Neuronal stem cell (in vitro differentiated cells): ENCODE measurements at regions not wholly inside any gene's neighbourhood (a gene's known extent, or its start where the extent isn't known, plus 50 kb on each side); places are given as distances from the start of the nearest gene placed in this dataset.

ENCODE experiments used
- DNase-seq: peaks from one replicate; pipeline ENCODE4 v3.0.0-alpha.2; 2013; ENCODE audit warnings: low spot score
- H2AFZ ChIP-seq: one replicate; pipeline ENCODE4 v1.6.1; 2013; ENCODE audit warnings: mild to moderate bottlenecking, low read length, inconsistent platforms
- H2AK5ac ChIP-seq: 2 replicates; pipeline ENCODE4 v1.6.1; 2013; ENCODE audit warnings: low read depth, mild to moderate bottlenecking, inconsistent platforms, low read length, moderate library complexity, mixed read lengths
- H2BK120ac ChIP-seq: 2 replicates; pipeline ENCODE4 v1.6.1; 2013; ENCODE audit warnings: low read depth, mild to moderate bottlenecking, inconsistent platforms, low read length, moderate library complexity, mixed read lengths
- H2BK12ac ChIP-seq: one replicate; pipeline ENCODE4 v1.6.1; 2013; ENCODE audit warnings: low read length, inconsistent platforms
- H2BK15ac ChIP-seq: 2 replicates; pipeline ENCODE4 v1.6.1; 2013; ENCODE audit warnings: mild to moderate bottlenecking, low read length, inconsistent platforms, mixed read lengths
- H2BK5ac ChIP-seq: one replicate; pipeline ENCODE4 v1.6.1; 2013; ENCODE audit warnings: inconsistent platforms, mild to moderate bottlenecking, low read length, moderate library complexity
- H3K14ac ChIP-seq: one replicate; pipeline ENCODE4 v1.6.1; 2013; ENCODE audit warnings: low read length, inconsistent platforms
- H3K18ac ChIP-seq: 2 replicates; pipeline ENCODE4 v1.6.1; 2013; ENCODE audit warnings: low read length, inconsistent platforms
- H3K23ac ChIP-seq: 2 replicates; pipeline ENCODE4 v1.6.1; 2013; ENCODE audit warnings: low read depth, mild to moderate bottlenecking, mixed read lengths, low read length, inconsistent platforms; ENCODE audit not compliant: poor library complexity
- H3K27ac ChIP-seq: replicated peaks from 3 replicates; pipeline ENCODE4 v1.5.1; 2013; ENCODE audit warnings: low read length, inconsistent platforms
- H3K27me3 ChIP-seq, 3 experiments: 2 replicates each; pipeline ENCODE4 v1.6.1; 2013; ENCODE audit warnings: low read length in 3 of 3, mild to moderate bottlenecking in 2 of 3, inconsistent platforms in 1 of 3, low read depth in 1 of 3, mixed read lengths in 1 of 3, moderate library complexity in 1 of 3; ENCODE audit not compliant: control insufficient read depth in 3 of 3, insufficient read depth in 3 of 3
- H3K36me3 ChIP-seq, 2 donors: replicated peaks in 1 of 2; 2 replicates each; pipeline ENCODE4 v1.6.1; 2013; ENCODE audit warnings: low read length in 2 of 2; ENCODE audit not compliant: control insufficient read depth in 2 of 2, insufficient read depth in 2 of 2
- H3K4ac ChIP-seq: 2 replicates; pipeline ENCODE4 v1.6.1; 2013; ENCODE audit warnings: inconsistent platforms, mild to moderate bottlenecking, low read length, moderate library complexity
- H3K4me1 ChIP-seq, 2 donors: 1 replicate in 1 of 2; 2 replicates in 1 of 2; pipeline ENCODE4 v1.6.1; 2013; ENCODE audit warnings: low read length in 2 of 2, low read depth in 1 of 2; ENCODE audit not compliant: control insufficient read depth in 2 of 2, insufficient read depth in 1 of 2
- H3K4me2 ChIP-seq: one replicate; pipeline ENCODE4 v1.6.1; 2013; ENCODE audit warnings: mild to moderate bottlenecking, low read length, inconsistent platforms; ENCODE audit not compliant: insufficient read depth, poor library complexity, severe bottlenecking
- H3K4me3 ChIP-seq, 2 donors: 2 replicates each; pipeline ENCODE4 v1.5.1; 2013; ENCODE audit warnings: low read length in 2 of 2, mild to moderate bottlenecking in 2 of 2, inconsistent platforms in 1 of 2, moderate library complexity in 1 of 2
- H3K79me1 ChIP-seq: one replicate; pipeline ENCODE4 v1.6.1; 2013; ENCODE audit warnings: low read depth, mild to moderate bottlenecking, inconsistent platforms, low read length, moderate library complexity
- H3K9ac ChIP-seq: one replicate; pipeline ENCODE4 v1.6.1; 2013; ENCODE audit warnings: mild to moderate bottlenecking, low read depth, low read length, inconsistent platforms; ENCODE audit not compliant: poor library complexity
- H3K9me3 ChIP-seq, 2 donors: replicated peaks in 1 of 2; 2 replicates each; pipeline versions ENCODE3 to v1.6.1; 2013; ENCODE audit warnings: low read length in 2 of 2, mild to moderate bottlenecking in 2 of 2, inconsistent platforms in 1 of 2, low read depth in 1 of 2, mixed read lengths in 1 of 2, moderate library complexity in 1 of 2; ENCODE audit not compliant: control insufficient read depth in 2 of 2, insufficient read depth in 1 of 2
- H4K8ac ChIP-seq: one replicate; pipeline ENCODE4 v1.6.1; 2013; ENCODE audit warnings: low read depth, mild to moderate bottlenecking, inconsistent platforms, low read length, moderate library complexity
- H4K91ac ChIP-seq: one replicate; pipeline ENCODE4 v1.6.1; 2013; ENCODE audit warnings: low read length, low read depth, mild to moderate bottlenecking, inconsistent platforms; ENCODE audit not compliant: poor library complexity
- WGBS, 2 donors: extraction: QIAGEN DNeasy Blood & Tissue Kit; methylation state at CpG; one replicate each; pipeline ENCODE4 v1.1.7; 2013; ENCODE audit warnings: missing lambda C conversion rate in 2 of 2, mixed read lengths in 1 of 2; ENCODE audit not compliant: insufficient read length in 2 of 2, insufficient replicate concordance in 1 of 2; ENCODE audit errors: extremely low coverage in 2 of 2; 5-methylcytosine and 5-hydroxymethylcytosine counted together

GRCh38 chr6:93825950-93826349 is 406.6 kb upstream of the EPHA7 start:
- Histone ChIP-seq H2BK5ac (no peak overlapping the region), H3K4ac (no peak overlapping the region), H3K27ac (no peak overlapping the region), H2AK5ac (no peak overlapping the region), H3K4me2 (no peak overlapping the region), H4K8ac (no peak overlapping the region), H3K9me3 (no peaks in the 10 kb centered on the region), H3K23ac (no peak overlapping the region), H2BK12ac (no peak overlapping the region), H3K4me3 (no peak overlapping the region), H3K9ac (no peak overlapping the region), H2BK15ac (no peak overlapping the region), H2BK120ac (no peak overlapping the region), H3K36me3 (no peaks in the 10 kb centered on the region), H2AFZ (no peak overlapping the region), H3K18ac (no peak overlapping the region), H3K14ac (no peak overlapping the region), H3K4me1 (peaks cover 0 to 2% of the 10 kb centered on the region in 2 donors), H3K79me1 (no peaks in the 10 kb centered on the region), H3K27me3 (no peaks in the 10 kb centered on the region), H4K91ac (no peak overlapping the region)
- no peak for DNase-seq

GRCh38 chr6:93823489-93823888 is 404.1 kb upstream of the EPHA7 start:
- no peak overlapping the region for H2AFZ ChIP-seq
- no peak overlapping the region for H2BK5ac ChIP-seq
- no peak overlapping the region for H3K4me2 ChIP-seq
- no peak overlapping the region for H4K8ac ChIP-seq
- no peak for DNase-seq
- H3K14ac ChIP-seq: no peak overlapping the region
- no peak overlapping the region for H3K4me3 ChIP-seq
- no peak overlapping the region for H3K4ac ChIP-seq
- H3K27me3 ChIP-seq: no peaks in the 10 kb centered on the region
- no peak overlapping the region for H2AK5ac ChIP-seq
- no peak overlapping the region for H3K23ac ChIP-seq
- no peak overlapping the region for H2BK120ac ChIP-seq
- H3K79me1 ChIP-seq: no peaks in the 10 kb centered on the region
- H3K27ac ChIP-seq: no peak overlapping the region
- WGBS, 2 donors: no CpG with 5 or more reads among the region's 4 CpGs
- no peaks in the 10 kb centered on the region for H3K36me3 ChIP-seq
- peaks cover 0 to 3% of the 10 kb centered on the region in 2 donors for H3K4me1 ChIP-seq
- H3K9ac ChIP-seq: no peak overlapping the region
- no peak overlapping the region for H2BK12ac ChIP-seq
- no peaks in the 10 kb centered on the region for H3K9me3 ChIP-seq
- no peak overlapping the region for H2BK15ac ChIP-seq
- no peak overlapping the region for H3K18ac ChIP-seq
- H4K91ac ChIP-seq: no peak overlapping the region

GRCh38 chr6:93822434-93823265 is 403.3 kb upstream of the EPHA7 start:
- Histone ChIP-seq H3K23ac (no peak overlapping the region), H2AK5ac (no peak overlapping the region), H3K9ac (no peak overlapping the region), H2BK15ac (no peak overlapping the region), H3K9me3 (no peaks in the 10 kb centered on the region), H3K79me1 (no peaks in the 10 kb centered on the region), H4K8ac (no peak overlapping the region), H2BK5ac (no peak overlapping the region), H2BK120ac (no peak overlapping the region), H2BK12ac (no peak overlapping the region), H2AFZ (no peak overlapping the region), H3K14ac (no peak overlapping the region), H3K36me3 (no peaks in the 10 kb centered on the region), H4K91ac (no peak overlapping the region), H3K27ac (no peak overlapping the region), H3K27me3 (no peaks in the 10 kb centered on the region), H3K18ac (no peak overlapping the region), H3K4ac (no peak overlapping the region), H3K4me3 (no peak overlapping the region), H3K4me2 (no peak overlapping the region), H3K4me1 (peaks cover 0 to 3% of the 10 kb centered on the region in 2 donors)
- no peak for DNase-seq
- WGBS, 2 donors: no CpG with 5 or more reads among the region's 4 CpGs

- Histone ChIP-seq H4K91ac (no peak overlapping the region), H4K8ac (no peak overlapping the region), H3K18ac (no peak overlapping the region), H2AFZ (no peak overlapping the region), H2BK5ac (no peak overlapping the region), H2BK120ac (no peak overlapping the region), H3K4ac (no peak overlapping the region), H3K27ac (no peak overlapping the region), H3K4me2 (no peak overlapping the region), H3K9ac (no peak overlapping the region), H2AK5ac (no peak overlapping the region), H3K4me3 (no peak overlapping the region), H3K23ac (no peak overlapping the region), H3K36me3 (no peaks in the 10 kb centered on the region), H3K79me1 (no peaks in the 10 kb centered on the region), H2BK15ac (no peak overlapping the region), H3K14ac (no peak overlapping the region), H3K4me1 (peaks cover 0 to 3% of the 10 kb centered on the region in 2 donors), H2BK12ac (no peak overlapping the region), H3K9me3 (no peaks in the 10 kb centered on the region), H3K27me3 (no peaks in the 10 kb centered on the region)
- no peak for DNase-seq
Observed at GRCh38 chr6:93821953-93822352, 402.6 kb upstream of the EPHA7 start.
